PC-9 (cell line): ENCODE measurements at regions not wholly inside any gene's neighbourhood (a gene's known extent, or its start where the extent isn't known, plus 50 kb on each side); places are given as distances from the start of the nearest gene placed in this dataset.

ENCODE experiments used
- BruUV-seq: library from RNA; stranded (reverse); fragments of 400-500 nt; replicated peaks from 2 replicates; lab custom pipeline; 2021; lab: Mats Ljungman, UMichigan
- CTCF ChIA-PET: fragments of 300-600 bp; sonication (Branson Sonifier 250); formaldehyde crosslinking; loops from one replicate; lab custom pipeline; 2022; ENCODE audit warnings: antibody characterized with exemption; lab: Charles Lee
- POLR2A ChIA-PET: fragments of 300-600 bp; sonication (Branson Sonifier 250); formaldehyde crosslinking; loops from one replicate; lab custom pipeline; 2022; ENCODE audit warnings: antibody characterized with exemption; ENCODE audit not compliant: unreplicated experiment; lab: Charles Lee
- DNase-seq, 2 experiments: peaks; one replicate each; pipeline versions ENCODE4 v3.0.0 to v3.0.0-alpha.2; 2015 to 2022; ENCODE audit warnings: mixed read lengths in 1 of 2
- H2AFZ ChIP-seq: fragments of 200-600 bp; sonication (generic); 2 replicates; pipeline ENCODE4 v1.8.1; 2017; ENCODE audit warnings: antibody characterized with exemption
- H3F3A ChIP-seq: fragments of 200-600 bp; sonication (generic); 2 replicates; pipeline ENCODE4 v1.8.1; 2017; ENCODE audit warnings: antibody characterized with exemption, mild to moderate bottlenecking, low read depth; ENCODE audit not compliant: insufficient read depth
- H3K27ac ChIP-seq: fragments of 200-600 bp; sonication (generic); 2 replicates; pipeline ENCODE4 v1.6.1; 2016; ENCODE audit warnings: mixed run types
- H3K27me3 ChIP-seq: fragments of 200-600 bp; sonication (generic); 2 replicates; pipeline ENCODE4 v1.6.1; 2016; ENCODE audit warnings: low read depth, mixed run types; ENCODE audit not compliant: insufficient read depth
- H3K36me3 ChIP-seq: fragments of 200-600 bp; sonication (generic); 2 replicates; pipeline ENCODE4 v1.6.1; 2016; ENCODE audit warnings: low read depth, mixed run types
- H3K4me1 ChIP-seq: fragments of 200-600 bp; sonication (generic); replicated peaks from 2 replicates; pipeline ENCODE4 v1.6.1; 2016; ENCODE audit warnings: mixed run types; ENCODE audit not compliant: insufficient read depth
- H3K4me2 ChIP-seq: fragments of 200-600 bp; sonication (generic); 2 replicates; pipeline ENCODE4 v1.6.1; 2017; ENCODE audit warnings: mixed run types
- H3K4me3 ChIP-seq: fragments of 200-600 bp; sonication (generic); 2 replicates; pipeline ENCODE4 v1.6.1; 2016; ENCODE audit warnings: mixed run types
- H3K79me2 ChIP-seq: fragments of 200-600 bp; sonication (generic); 2 replicates; pipeline ENCODE4 v1.6.1; 2017; ENCODE audit warnings: low read depth, mixed run types
- H3K9me2 ChIP-seq: fragments of 200-600 bp; sonication (generic); 2 replicates; pipeline ENCODE4 v1.8.1; 2017; ENCODE audit warnings: mild to moderate bottlenecking; ENCODE audit not compliant: insufficient read depth
- H3K9me3 ChIP-seq: fragments of 200-600 bp; sonication (generic); 2 replicates; pipeline ENCODE4 v1.8.1; 2016; ENCODE audit warnings: low read depth; ENCODE audit not compliant: insufficient read depth
- H4K20me1 ChIP-seq: fragments of 200-600 bp; sonication (generic); 2 replicates; pipeline ENCODE4 v1.8.1; 2017; ENCODE audit not compliant: insufficient read depth
- EZH2 ChIP-seq: fragments of 200-600 bp; sonication (generic); IDR thresholded peaks from 2 replicates; pipeline ENCODE4 v1.8.0; 2017; ENCODE audit warnings: antibody characterized with exemption, low read depth
- intact Hi-C: fragments of 100-400 bp; cut with micrococcal nuclease; formaldehyde crosslinking; loops from one replicate; pipeline ENCODE4 v1.10.0; 2022; ENCODE audit not compliant: unreplicated experiment
- TF ChIP-seq, protein P1 (sequence below): fragments of 200-600 bp; sonication (generic); conservative IDR thresholded peaks from 2 replicates; pipeline ENCODE4 v1.6.1; 2017; ENCODE audit warnings: mixed run types, antibody characterized with exemption, mild to moderate bottlenecking, moderate library complexity

DNA sequence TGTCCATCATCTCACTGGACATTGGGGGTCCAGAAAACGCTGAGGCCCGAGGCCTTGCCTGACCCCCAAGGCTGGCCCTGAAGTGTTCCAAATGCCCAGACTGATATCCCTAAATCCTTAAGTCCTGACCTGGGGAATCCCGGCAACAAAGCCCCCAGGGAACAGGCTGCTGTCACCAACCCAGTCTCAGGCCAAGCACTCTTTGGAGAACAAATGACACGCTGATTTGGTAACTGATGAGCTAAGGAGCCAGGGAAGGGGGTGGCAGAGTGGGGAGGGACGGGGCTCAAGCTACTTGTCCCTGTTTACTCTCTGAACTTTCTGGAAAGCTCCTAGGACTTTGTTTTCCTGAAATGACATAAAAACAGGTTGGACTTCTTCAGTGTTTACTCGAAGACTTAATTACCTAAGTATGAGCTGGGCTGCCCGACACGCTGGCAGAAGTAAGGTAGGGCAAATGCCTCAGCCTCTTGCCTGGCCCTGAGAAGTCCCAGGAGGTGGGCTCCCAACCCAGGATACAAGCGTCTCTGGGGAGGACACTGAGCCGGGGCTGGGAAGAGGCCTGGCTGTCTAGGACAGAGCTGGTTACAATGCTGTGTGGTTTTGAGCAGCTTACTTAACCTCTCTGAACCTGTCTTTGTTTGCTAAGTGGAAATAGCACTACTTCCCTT, 105.5 kb upstream of the GLI2 start:
- H3K4me3 ChIP-seq, result no peak overlapping the region
- CTCF ChIA-PET, result no interaction called here
- H3K27me3 ChIP-seq, result no peaks in the 10 kb centered on the region; the same call in 1 of the 2 replicates
- H3K4me2 ChIP-seq, result peak overlapping the region; percentile 52
- H3F3A ChIP-seq, result no peaks in the 10 kb centered on the region
- H3K36me3 ChIP-seq, result no peaks in the 10 kb centered on the region
- no peaks in the 10 kb centered on the region for H3K9me3 ChIP-seq
- intact Hi-C loops, result no loop called here
- TF ChIP-seq, protein P1, sequence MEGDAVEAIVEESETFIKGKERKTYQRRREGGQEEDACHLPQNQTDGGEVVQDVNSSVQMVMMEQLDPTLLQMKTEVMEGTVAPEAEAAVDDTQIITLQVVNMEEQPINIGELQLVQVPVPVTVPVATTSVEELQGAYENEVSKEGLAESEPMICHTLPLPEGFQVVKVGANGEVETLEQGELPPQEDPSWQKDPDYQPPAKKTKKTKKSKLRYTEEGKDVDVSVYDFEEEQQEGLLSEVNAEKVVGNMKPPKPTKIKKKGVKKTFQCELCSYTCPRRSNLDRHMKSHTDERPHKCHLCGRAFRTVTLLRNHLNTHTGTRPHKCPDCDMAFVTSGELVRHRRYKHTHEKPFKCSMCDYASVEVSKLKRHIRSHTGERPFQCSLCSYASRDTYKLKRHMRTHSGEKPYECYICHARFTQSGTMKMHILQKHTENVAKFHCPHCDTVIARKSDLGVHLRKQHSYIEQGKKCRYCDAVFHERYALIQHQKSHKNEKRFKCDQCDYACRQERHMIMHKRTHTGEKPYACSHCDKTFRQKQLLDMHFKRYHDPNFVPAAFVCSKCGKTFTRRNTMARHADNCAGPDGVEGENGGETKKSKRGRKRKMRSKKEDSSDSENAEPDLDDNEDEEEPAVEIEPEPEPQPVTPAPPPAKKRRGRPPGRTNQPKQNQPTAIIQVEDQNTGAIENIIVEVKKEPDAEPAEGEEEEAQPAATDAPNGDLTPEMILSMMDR, result no peak
- TF ChIP-seq EZH2, result no peak
- no peaks in the 10 kb centered on the region for H3K79me2 ChIP-seq
- no peak overlapping the region for H2AFZ ChIP-seq
- no TSS peak for BruUV-seq
- peak in 1 of 2 experiments; percentile 85 for DNase-seq
- H4K20me1 ChIP-seq, result no peaks in the 10 kb centered on the region
- POLR2A ChIA-PET, result interaction anchor here (0.5 to 0.6 kb wide), 2 partner anchors 226 to 378 kb away, joined by 3 to 8 read pairs; partner anchors contain the start of gene RALB
- peaks cover 31% of the 10 kb centered on the region for H3K4me1 ChIP-seq
- no peak overlapping the region for H3K27ac ChIP-seq
- H3K9me2 ChIP-seq, result no peaks in the 10 kb centered on the region

DNA sequence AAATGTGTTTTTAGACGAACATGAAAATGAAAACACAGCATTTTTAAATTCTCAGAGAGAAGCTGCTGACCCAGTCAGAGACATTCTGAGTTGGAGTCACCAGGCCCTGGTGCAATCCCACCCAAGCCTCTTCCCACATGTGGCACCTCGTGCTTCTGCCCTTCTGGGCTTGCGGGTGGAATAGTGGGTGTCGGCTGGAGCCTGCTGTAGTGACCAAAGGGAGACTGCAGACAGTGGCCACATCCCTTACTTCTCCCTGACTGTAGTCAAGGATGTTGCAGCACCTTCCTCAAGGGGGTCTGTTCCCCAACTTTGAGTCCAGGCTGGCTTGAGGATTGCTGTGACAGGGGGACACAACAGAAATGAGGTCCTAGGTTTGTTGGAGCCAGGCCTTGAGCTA, 104.4 kb upstream of the GLI2 start:
- ChIA-PET POLR2A (no interaction called here), CTCF (no interaction called here)
- H3K4me1 ChIP-seq, result peaks cover 20% of the 10 kb centered on the region
- intact Hi-C loops, result no loop called here
- H3K9me2 ChIP-seq, result no peaks in the 10 kb centered on the region
- H3K27me3 ChIP-seq, result no peaks in the 10 kb centered on the region; the same call in 1 of the 2 replicates
- H4K20me1 ChIP-seq, result no peaks in the 10 kb centered on the region
- no peak for DNase-seq
- H3K36me3 ChIP-seq, result no peaks in the 10 kb centered on the region
- H3K27ac ChIP-seq, result no peak overlapping the region
- H3K79me2 ChIP-seq, result no peaks in the 10 kb centered on the region
- H3F3A ChIP-seq, result no peaks in the 10 kb centered on the region
- no peak overlapping the region for H3K4me2 ChIP-seq
- no peaks in the 10 kb centered on the region for H3K9me3 ChIP-seq
- H2AFZ ChIP-seq, result no peak overlapping the region
- BruUV-seq, result no TSS peak
- H3K4me3 ChIP-seq, result no peak overlapping the region
- TF ChIP-seq, protein P1, result no peak
- TF ChIP-seq EZH2, result no peak

DNA sequence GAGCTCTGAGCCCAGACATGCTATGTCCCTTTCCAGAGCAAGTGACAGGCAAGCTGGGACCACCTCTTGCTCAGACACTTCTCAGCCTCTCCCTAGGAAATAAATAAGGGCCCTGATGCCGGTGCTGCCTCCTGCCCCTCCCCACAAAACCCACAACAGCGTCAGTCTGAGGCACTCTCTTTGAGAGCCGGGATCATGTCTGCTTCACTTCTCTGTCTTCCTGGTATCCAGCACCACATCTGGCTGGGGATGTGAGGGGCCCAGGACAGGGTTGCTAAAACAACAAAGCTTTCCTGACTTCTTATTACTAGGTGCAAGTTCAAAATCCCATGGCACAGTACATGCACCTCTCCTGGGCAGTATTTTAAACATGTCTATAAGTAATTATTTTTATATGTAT, 103.9 kb upstream of the GLI2 start:
- H2AFZ ChIP-seq, result no peak overlapping the region
- DNase-seq, result peak in 1 of 2 experiments; percentile 17
- no peak overlapping the region for H3K27ac ChIP-seq
- no TSS peak for BruUV-seq
- no peaks in the 10 kb centered on the region for H3K36me3 ChIP-seq
- H3K79me2 ChIP-seq, result no peaks in the 10 kb centered on the region
- H3K9me2 ChIP-seq, result no peaks in the 10 kb centered on the region
- H3K27me3 ChIP-seq, result no peaks in the 10 kb centered on the region; the same call in 1 of the 2 replicates
- H3F3A ChIP-seq, result no peaks in the 10 kb centered on the region
- H3K9me3 ChIP-seq, result no peaks in the 10 kb centered on the region
- no peak overlapping the region for H3K4me2 ChIP-seq
- H3K4me3 ChIP-seq, result no peak overlapping the region
- ChIA-PET POLR2A (no interaction called here), CTCF (interaction anchor here (0.6 kb wide), 1 partner anchor 39 kb away, joined by 3 read pairs; no protein-coding TSS in a partner anchor)
- intact Hi-C loops, result no loop called here
- H3K4me1 ChIP-seq, result peaks cover 19% of the 10 kb centered on the region
- no peaks in the 10 kb centered on the region for H4K20me1 ChIP-seq
- TF ChIP-seq EZH2, result no peak
- TF ChIP-seq, protein P1, result no peak
